ENCODE measurements at regions not wholly inside any gene's neighbourhood (a gene's known extent, or its start where the extent isn't known, plus 50 kb on each side); places are given as distances from the start of the nearest gene placed in this dataset.

- no peak for TF ChIP-seq POLR2A (IDR thresholded peaks at IDR 0.05; ENCODE audit: low read length)
- no peak for TF ChIP-seq GATA1 (IDR thresholded peaks at IDR 0.05; ENCODE audit: low read depth, low read length)
Observed at GRCh38 chr16:86808863-86809444, 230.6 kb downstream of the FOXL1 start.

Measured in erythroblast (primary cell).